ENCODE measurements at regions not wholly inside any gene's neighbourhood (a gene's known extent, or its start where the extent isn't known, plus 50 kb on each side); places are given as distances from the start of the nearest gene placed in this dataset.

DNA sequence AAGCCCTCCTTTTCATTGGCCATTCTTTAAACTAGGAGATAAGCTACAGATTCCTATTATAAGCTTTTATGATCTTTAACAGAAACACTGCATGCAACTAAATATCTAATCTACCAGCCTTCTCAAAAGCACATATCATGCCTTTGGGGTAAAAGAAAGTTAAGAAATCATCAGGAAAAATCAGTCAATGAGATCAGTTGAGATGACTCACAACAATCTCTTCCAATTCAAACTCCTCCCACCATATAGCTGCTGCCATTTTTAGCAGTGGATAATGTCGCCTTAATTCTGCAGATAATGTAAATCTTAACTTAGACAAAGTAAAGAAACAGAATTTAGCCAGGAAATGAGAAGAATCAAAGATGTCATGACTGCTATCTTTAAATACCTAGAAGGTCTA is 135.2 kb upstream of the BCL6 start:
- H3F3A ChIP-seq (ENCODE audit: control insufficient read depth, insufficient read depth): no peaks in the 10 kb centered on the region
- H3K27me3 ChIP-seq (ENCODE audit: control insufficient read depth, low read length): no peaks in the 10 kb centered on the region
- peaks cover 22% of the 10 kb centered on the region for H3K4me1 ChIP-seq (ENCODE audit: control insufficient read depth, low read length)
- no peaks in the 10 kb centered on the region for H3K9me2 ChIP-seq (replicated peaks; ENCODE audit: control insufficient read depth, low read length)
- H3K4me2 ChIP-seq (ENCODE audit: low read length): no peak overlapping the region
- H4K20me1 ChIP-seq (ENCODE audit: control insufficient read depth, insufficient read depth, low read depth, low read length): no peaks in the 10 kb centered on the region
- no peak overlapping the region for H3K4me3 ChIP-seq (ENCODE audit: low read length)
- peaks cover 2% of the 10 kb centered on the region; the same call in 1 of the 2 replicates for H3K9me3 ChIP-seq (ENCODE audit: control insufficient read depth, insufficient read depth, low read length)
- no peak for TF ChIP-seq EZH2phosphoT487 (IDR thresholded peaks at IDR 0.05; ENCODE audit: borderline replicate concordance, low read length)
- TF ChIP-seq, protein P1, sequence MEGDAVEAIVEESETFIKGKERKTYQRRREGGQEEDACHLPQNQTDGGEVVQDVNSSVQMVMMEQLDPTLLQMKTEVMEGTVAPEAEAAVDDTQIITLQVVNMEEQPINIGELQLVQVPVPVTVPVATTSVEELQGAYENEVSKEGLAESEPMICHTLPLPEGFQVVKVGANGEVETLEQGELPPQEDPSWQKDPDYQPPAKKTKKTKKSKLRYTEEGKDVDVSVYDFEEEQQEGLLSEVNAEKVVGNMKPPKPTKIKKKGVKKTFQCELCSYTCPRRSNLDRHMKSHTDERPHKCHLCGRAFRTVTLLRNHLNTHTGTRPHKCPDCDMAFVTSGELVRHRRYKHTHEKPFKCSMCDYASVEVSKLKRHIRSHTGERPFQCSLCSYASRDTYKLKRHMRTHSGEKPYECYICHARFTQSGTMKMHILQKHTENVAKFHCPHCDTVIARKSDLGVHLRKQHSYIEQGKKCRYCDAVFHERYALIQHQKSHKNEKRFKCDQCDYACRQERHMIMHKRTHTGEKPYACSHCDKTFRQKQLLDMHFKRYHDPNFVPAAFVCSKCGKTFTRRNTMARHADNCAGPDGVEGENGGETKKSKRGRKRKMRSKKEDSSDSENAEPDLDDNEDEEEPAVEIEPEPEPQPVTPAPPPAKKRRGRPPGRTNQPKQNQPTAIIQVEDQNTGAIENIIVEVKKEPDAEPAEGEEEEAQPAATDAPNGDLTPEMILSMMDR (IDR thresholded peaks at IDR 0.05; ENCODE audit: low read depth, low read length, poor library complexity, severe bottlenecking): no peak
- H3K36me3 ChIP-seq (ENCODE audit: control insufficient read depth, low read length): no peaks in the 10 kb centered on the region
- H3K27ac ChIP-seq (ENCODE audit: low read depth, low read length): no peak overlapping the region
- H3K79me2 ChIP-seq (ENCODE audit: control insufficient read depth, low read length): no peaks in the 10 kb centered on the region

DNA sequence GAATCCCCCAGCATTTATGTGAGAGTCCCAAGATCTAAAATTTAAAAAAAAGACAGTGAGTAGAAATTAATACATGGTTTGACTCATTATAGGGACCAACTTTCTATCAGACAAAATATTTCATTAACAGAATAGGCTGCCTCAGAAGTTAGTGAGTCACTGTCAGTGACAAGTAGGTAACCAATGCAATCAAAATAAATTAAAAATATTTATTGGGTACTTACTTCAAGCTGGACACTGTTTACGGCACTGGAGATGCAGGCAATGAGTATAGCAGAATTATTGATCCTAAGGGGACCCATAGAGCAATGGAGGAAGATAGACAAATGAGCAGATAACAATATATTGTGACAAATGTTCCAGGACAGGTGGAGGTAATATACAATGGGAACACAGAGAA is 135.6 kb upstream of the BCL6 start:
- TF ChIP-seq, protein P1 (IDR thresholded peaks at IDR 0.05; ENCODE audit: low read depth, low read length, poor library complexity, severe bottlenecking): no peak
- no peak for TF ChIP-seq EZH2phosphoT487 (IDR thresholded peaks at IDR 0.05; ENCODE audit: borderline replicate concordance, low read length)
- H3K27me3 ChIP-seq (ENCODE audit: control insufficient read depth, low read length): no peaks in the 10 kb centered on the region
- no peaks in the 10 kb centered on the region for H3F3A ChIP-seq (ENCODE audit: control insufficient read depth, insufficient read depth)
- H4K20me1 ChIP-seq (ENCODE audit: control insufficient read depth, insufficient read depth, low read depth, low read length): no peaks in the 10 kb centered on the region
- H3K27ac ChIP-seq (ENCODE audit: low read depth, low read length): no peak overlapping the region
- no peaks in the 10 kb centered on the region for H3K79me2 ChIP-seq (ENCODE audit: control insufficient read depth, low read length)
- H3K9me3 ChIP-seq (ENCODE audit: control insufficient read depth, insufficient read depth, low read length): peaks cover 3% of the 10 kb centered on the region; the same call in 1 of the 2 replicates
- no peak overlapping the region for H3K4me2 ChIP-seq (ENCODE audit: low read length)
- H3K4me3 ChIP-seq (ENCODE audit: low read length): no peak overlapping the region
- peaks cover 25% of the 10 kb centered on the region for H3K4me1 ChIP-seq (ENCODE audit: control insufficient read depth, low read length)
- no peaks in the 10 kb centered on the region for H3K9me2 ChIP-seq (replicated peaks; ENCODE audit: control insufficient read depth, low read length)
- no peaks in the 10 kb centered on the region for H3K36me3 ChIP-seq (ENCODE audit: control insufficient read depth, low read length)

DNA sequence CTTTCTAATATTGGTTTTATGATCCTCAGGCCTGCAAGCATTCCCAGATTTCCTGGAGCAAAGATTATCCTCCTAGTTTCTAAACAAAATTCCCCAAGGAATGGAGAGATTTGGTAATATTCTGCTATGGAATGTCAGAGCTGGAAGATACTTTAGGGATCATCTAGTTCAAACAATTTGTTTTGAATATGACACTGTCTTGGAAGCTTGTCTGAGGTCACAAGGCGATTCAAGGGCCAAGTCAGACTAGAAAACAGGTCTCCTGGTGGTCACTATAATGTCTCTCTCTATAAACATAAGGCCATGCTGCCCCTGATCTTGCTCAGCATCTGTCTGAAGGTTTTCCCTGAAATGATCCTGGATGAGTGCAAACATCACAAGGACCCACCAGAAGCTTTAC is 143.4 kb upstream of the BCL6 start:
- Histone ChIP-seq H3K4me3 (ENCODE audit: low read length) (no peak overlapping the region), H3K4me1 (ENCODE audit: control insufficient read depth, low read length) (peaks cover 19% of the 10 kb centered on the region), H3F3A (ENCODE audit: control insufficient read depth, insufficient read depth) (no peaks in the 10 kb centered on the region), H3K36me3 (ENCODE audit: control insufficient read depth, low read length) (peaks cover 3% of the 10 kb centered on the region; the same call in 1 of the 2 replicates), H3K4me2 (ENCODE audit: low read length) (no peak overlapping the region), H3K9me3 (ENCODE audit: control insufficient read depth, insufficient read depth, low read length) (peaks cover 7% of the 10 kb centered on the region; the same call in 1 of the 2 replicates), H3K27me3 (ENCODE audit: control insufficient read depth, low read length) (no peaks in the 10 kb centered on the region), H4K20me1 (ENCODE audit: control insufficient read depth, insufficient read depth, low read depth, low read length) (no peaks in the 10 kb centered on the region), H3K27ac (ENCODE audit: low read depth, low read length) (no peak overlapping the region), H3K9me2 (replicated peaks; ENCODE audit: control insufficient read depth, low read length) (no peaks in the 10 kb centered on the region), H3K79me2 (ENCODE audit: control insufficient read depth, low read length) (no peaks in the 10 kb centered on the region)
- no peak for TF ChIP-seq EZH2phosphoT487 (IDR thresholded peaks at IDR 0.05; ENCODE audit: borderline replicate concordance, low read length)

DNA sequence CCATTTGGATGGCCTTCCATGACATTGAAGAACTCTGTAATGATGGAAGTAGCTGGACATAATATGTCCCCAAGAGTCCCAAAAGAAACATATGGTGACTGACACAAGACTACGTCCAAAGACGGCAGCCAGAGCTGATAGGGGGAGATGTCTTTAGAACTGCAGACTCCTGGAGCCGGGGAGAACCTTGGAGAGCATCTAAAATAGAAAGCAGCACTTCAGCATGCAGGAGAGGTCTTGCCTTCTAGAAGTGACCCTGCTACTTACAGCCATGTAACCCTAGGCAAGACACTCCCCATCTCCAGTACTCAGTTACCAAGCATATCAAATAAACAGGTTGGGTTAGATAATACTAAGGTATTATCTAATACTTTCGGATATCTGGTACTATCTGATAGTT is 143.8 kb upstream of the BCL6 start:
- Histone ChIP-seq H3K9me2 (replicated peaks; ENCODE audit: control insufficient read depth, low read length) (no peaks in the 10 kb centered on the region), H3K4me2 (ENCODE audit: low read length) (no peak overlapping the region), H3K4me3 (ENCODE audit: low read length) (no peak overlapping the region), H3K27me3 (ENCODE audit: control insufficient read depth, low read length) (no peaks in the 10 kb centered on the region), H3F3A (ENCODE audit: control insufficient read depth, insufficient read depth) (no peaks in the 10 kb centered on the region), H3K9me3 (ENCODE audit: control insufficient read depth, insufficient read depth, low read length) (peaks cover 7% of the 10 kb centered on the region; the same call in 1 of the 2 replicates), H3K27ac (ENCODE audit: low read depth, low read length) (no peak overlapping the region), H4K20me1 (ENCODE audit: control insufficient read depth, insufficient read depth, low read depth, low read length) (no peaks in the 10 kb centered on the region), H3K4me1 (ENCODE audit: control insufficient read depth, low read length) (peaks cover 19% of the 10 kb centered on the region), H3K36me3 (ENCODE audit: control insufficient read depth, low read length) (peaks cover 3% of the 10 kb centered on the region; the same call in 1 of the 2 replicates), H3K79me2 (ENCODE audit: control insufficient read depth, low read length) (no peaks in the 10 kb centered on the region)
- TF ChIP-seq, protein P1 (IDR thresholded peaks at IDR 0.05; ENCODE audit: low read depth, low read length, poor library complexity, severe bottlenecking): no peak
- no peak for TF ChIP-seq EZH2phosphoT487 (IDR thresholded peaks at IDR 0.05; ENCODE audit: borderline replicate concordance, low read length)
